Thyroid gland (tissue), 4 donors: ENCODE measurements at regions not wholly inside any gene's neighbourhood (a gene's known extent, or its start where the extent isn't known, plus 50 kb on each side); places are given as distances from the start of the nearest gene placed in this dataset.

Source experiments
- CTCF ChIP-seq, 6 experiments: fragments of 200-600 bp in 3 of 6; fragments of 450-650 bp in 3 of 6; sonication (generic) in 3 of 6; IDR thresholded peaks; one replicate each; pipeline ENCODE4 v1.5.1; 2016 to 2019; ENCODE audit warnings: antibody characterized with exemption in 6 of 6, mild to moderate bottlenecking in 2 of 6, inconsistent platforms in 1 of 6, moderate library complexity in 1 of 6
- POLR2A ChIP-seq, 2 donors: fragments of 450-650 bp; IDR thresholded peaks; one replicate each; pipeline ENCODE4 v1.6.1; 2017; ENCODE audit warnings: antibody characterized with exemption in 2 of 2, mild to moderate bottlenecking in 2 of 2, moderate library complexity in 1 of 2

DNA sequence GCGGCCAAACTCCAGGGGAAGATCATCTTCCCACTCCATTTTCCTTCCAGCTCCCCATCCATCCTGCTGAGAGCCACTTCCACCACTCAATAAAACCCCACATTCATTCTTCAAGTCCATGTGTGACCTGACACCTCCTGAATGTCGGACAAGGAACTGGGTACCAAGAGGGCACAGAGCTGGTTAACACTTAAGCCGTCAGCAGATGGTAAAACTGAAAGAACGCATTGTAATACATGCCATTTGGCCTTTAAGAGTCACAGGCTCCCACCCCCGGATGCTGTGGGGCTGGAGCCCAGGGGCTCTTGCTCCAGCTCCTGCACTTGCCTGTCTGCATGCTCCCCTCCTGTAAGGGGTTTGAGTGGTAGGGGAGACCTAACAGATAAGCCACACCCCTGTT is 753.9 kb downstream of the COL12A1 start:
- no peak for TF ChIP-seq CTCF (IDR thresholded peaks at IDR 0.05)
- no peak for TF ChIP-seq POLR2A (IDR thresholded peaks at IDR 0.05)
